T-cell (primary cell): ENCODE measurements at regions not wholly inside any gene's neighbourhood (a gene's known extent, or its start where the extent isn't known, plus 50 kb on each side); places are given as distances from the start of the nearest gene placed in this dataset.

Source experiments
- ATAC-seq, 4 experiments: fragments of 200-7000 bp in 3 of 4; fragments of 150-1000 bp in 1 of 4; cut with Tn5 transposase; replicated peaks in 1 of 4; 1 replicate in 3 of 4; 2 replicates in 1 of 4; pipeline ENCODE4 v1.10.0; 2021; ENCODE audit warnings: moderate library complexity in 3 of 4, mild to moderate bottlenecking in 2 of 4, moderate number of reproducible peaks in 1 of 4
- CTCF ChIA-PET, 2 donors: fragments of 300-600 bp; sonication (Branson Sonifier 250); formaldehyde crosslinking; loops; one replicate each; lab custom pipeline; 2022; ENCODE audit warnings: antibody characterized with exemption in 2 of 2; lab: Charles Lee
- POLR2A ChIA-PET, 2 donors: fragments of 300-600 bp; sonication (Branson Sonifier 250); formaldehyde crosslinking; loops; one replicate each; lab custom pipeline; 2022; ENCODE audit warnings: antibody characterized with exemption in 2 of 2; lab: Charles Lee
- DNase-seq, 35 experiments: peaks; one replicate each; pipeline versions ENCODE4 v3.0.0 to v3.0.0-alpha.2; 2013 to 2023
- H3K27ac ChIP-seq: one replicate; pipeline ENCODE4 v1.5.1; 2013; ENCODE audit warnings: low read length
- H3K27me3 ChIP-seq, 2 experiments: replicated peaks in 1 of 2; 1 replicate in 1 of 2; 2 replicates in 1 of 2; pipeline versions ENCODE4 v1.6.1 to v1.7.0; 2013; ENCODE audit warnings: low read length in 1 of 2, mixed read lengths in 1 of 2; ENCODE audit not compliant: control insufficient read depth in 2 of 2, insufficient read depth in 2 of 2; ENCODE audit errors: extremely low read depth in 1 of 2
- H3K36me3 ChIP-seq, 2 donors: 1 replicate in 1 of 2; 2 replicates in 1 of 2; pipeline versions ENCODE4 v1.6.1 to v1.7.0; 2013; ENCODE audit warnings: low read length in 1 of 2; ENCODE audit not compliant: control insufficient read depth in 2 of 2, insufficient read depth in 1 of 2; ENCODE audit errors: extremely low read depth in 1 of 2
- H3K4me1 ChIP-seq, 2 experiments: 1 replicate in 1 of 2; 2 replicates in 1 of 2; pipeline versions ENCODE4 v1.6.1 to v1.7.0; 2013; ENCODE audit warnings: low read length in 2 of 2, mixed read lengths in 1 of 2; ENCODE audit not compliant: insufficient read depth in 2 of 2, control insufficient read depth in 1 of 2; ENCODE audit errors: extremely low read depth in 1 of 2
- H3K4me3 ChIP-seq, 2 donors: 1 replicate in 1 of 2; 2 replicates in 1 of 2; pipeline versions ENCODE4 v1.5.1 to v1.7.0; 2013; ENCODE audit warnings: mild to moderate bottlenecking in 2 of 2, low read length in 1 of 2, moderate library complexity in 1 of 2; ENCODE audit not compliant: control insufficient read depth in 1 of 2; ENCODE audit errors: extremely low read depth in 1 of 2
- H3K9me3 ChIP-seq: 2 replicates; pipeline ENCODE4 v1.7.0; 2013
- H3K27ac Mint-ChIP-seq, 2 donors: one replicate each; pipeline ENCODE4 v1.8.0; 2020 to 2021; ENCODE audit warnings: mild to moderate bottlenecking in 2 of 2, mixed read lengths in 2 of 2
- H3K27me3 Mint-ChIP-seq, 2 donors: one replicate each; pipeline ENCODE4 v1.8.0; 2021 to 2022; ENCODE audit warnings: mixed read lengths in 2 of 2
- H3K36me3 Mint-ChIP-seq: one replicate; pipeline ENCODE4 v1.8.0; 2021; ENCODE audit warnings: mixed read lengths
- H3K4me1 Mint-ChIP-seq, 3 donors: one replicate each; pipeline ENCODE4 v1.8.0; 2020 to 2022; ENCODE audit warnings: mixed read lengths in 3 of 3, mild to moderate bottlenecking in 1 of 3
- H3K4me3 Mint-ChIP-seq, 3 donors: one replicate each; pipeline ENCODE4 v1.8.0; 2020 to 2022; ENCODE audit warnings: mild to moderate bottlenecking in 3 of 3, mixed read lengths in 3 of 3, moderate library complexity in 3 of 3
- H3K9me3 Mint-ChIP-seq, 3 donors: one replicate each; pipeline ENCODE4 v1.8.0; 2020 to 2022; ENCODE audit warnings: mixed read lengths in 3 of 3
- WGBS: methylation state at CpG from one replicate; pipeline ENCODE4 v1.1.5; 2013; ENCODE audit warnings: missing lambda C conversion rate; ENCODE audit not compliant: insufficient coverage; 5-methylcytosine and 5-hydroxymethylcytosine counted together

GRCh38 chr3:154549391-154549790 is 119.4 kb upstream of the GPR149 start:
- WGBS, result 61% methylated on average over 3 of the region's 3 CpGs
- H3K27ac Mint-ChIP-seq, result no peak overlapping the region
- Histone ChIP-seq H3K9me3 (no peaks in the 10 kb centered on the region), H3K4me3 (no peak overlapping the region), H3K4me1 (no peaks in the 10 kb centered on the region), H3K27me3 (no peaks in the 10 kb centered on the region), H3K27ac (no peak overlapping the region), H3K36me3 (no peaks in the 10 kb centered on the region)
- H3K4me3 Mint-ChIP-seq, result no peak overlapping the region
- no peaks in the 10 kb centered on the region for H3K4me1 Mint-ChIP-seq
- H3K9me3 Mint-ChIP-seq, result no peaks in the 10 kb centered on the region
- ChIA-PET POLR2A (no interaction called here), CTCF (no interaction called here)
- ATAC-seq (no peak), DNase-seq (no peak)
- H3K36me3 Mint-ChIP-seq, result no peaks in the 10 kb centered on the region
- H3K27me3 Mint-ChIP-seq, result no peaks in the 10 kb centered on the region

- no peaks in the 10 kb centered on the region for H3K36me3 ChIP-seq
- DNase-seq, result no peak
- no peak overlapping the region for H3K27ac ChIP-seq
- Mint-ChIP-seq H3K27me3 (no peaks in the 10 kb centered on the region), H3K27ac (no peak overlapping the region), H3K4me1 (no peaks in the 10 kb centered on the region), H3K36me3 (no peaks in the 10 kb centered on the region), H3K9me3 (no peaks in the 10 kb centered on the region), H3K4me3 (no peak overlapping the region)
- CTCF ChIA-PET, result no interaction called here
- no peaks in the 10 kb centered on the region for H3K4me1 ChIP-seq
- no peaks in the 10 kb centered on the region for H3K9me3 ChIP-seq
- POLR2A ChIA-PET, result no interaction called here
- H3K4me3 ChIP-seq, result no peak overlapping the region
- whole genome bisulfite sequencing, result 83% methylated on average over 1 of the region's 1 CpG
- no peak for ATAC-seq
- H3K27me3 ChIP-seq, result no peaks in the 10 kb centered on the region
Measured at GRCh38 chr3:154548341-154548740, 118.4 kb upstream of the GPR149 start.

- WGBS, result 20% methylated on average over 1 of the region's 3 CpGs
- ATAC-seq (no peak), DNase-seq (no peak)
- CTCF ChIA-PET, result no interaction called here
- Mint-ChIP-seq H3K27me3 (no peaks in the 10 kb centered on the region), H3K27ac (no peak overlapping the region), H3K4me1 (no peaks in the 10 kb centered on the region), H3K9me3 (peaks cover 0 to 4% (median 0%) of the 10 kb centered on the region in 3 donors), H3K4me3 (no peak overlapping the region), H3K36me3 (no peaks in the 10 kb centered on the region)
- Histone ChIP-seq H3K36me3 (no peaks in the 10 kb centered on the region), H3K4me3 (no peak overlapping the region), H3K27me3 (no peaks in the 10 kb centered on the region), H3K27ac (no peak overlapping the region), H3K4me1 (no peaks in the 10 kb centered on the region), H3K9me3 (no peaks in the 10 kb centered on the region)
- POLR2A ChIA-PET, result no interaction called here
Measured at GRCh38 chr3:154542837-154543236, 112.8 kb upstream of the GPR149 start.

GRCh38 chr3:154540950-154541604 is 111.1 kb upstream of the GPR149 start:
- H3K9me3 ChIP-seq, result no peaks in the 10 kb centered on the region
- H3K4me1 Mint-ChIP-seq, result no peaks in the 10 kb centered on the region
- WGBS, result no CpG with 5 or more reads among the region's 2 CpGs
- H3K27me3 ChIP-seq, result no peaks in the 10 kb centered on the region
- no peaks in the 10 kb centered on the region for H3K36me3 ChIP-seq
- H3K36me3 Mint-ChIP-seq, result no peaks in the 10 kb centered on the region
- DNase-seq (no peak), ATAC-seq (no peak)
- no peaks in the 10 kb centered on the region for H3K4me1 ChIP-seq
- no peak overlapping the region for H3K4me3 Mint-ChIP-seq
- ChIA-PET POLR2A (no interaction called here), CTCF (interaction anchor here in 1 of 2 donors (0.6 kb wide), 1 partner anchor 29 kb away, joined by 4 read pairs; no protein-coding TSS in a partner anchor)
- no peak overlapping the region for H3K27ac Mint-ChIP-seq
- no peak overlapping the region for H3K27ac ChIP-seq
- H3K27me3 Mint-ChIP-seq, result no peaks in the 10 kb centered on the region
- H3K9me3 Mint-ChIP-seq, result peaks cover under 1 to 8% (median 3%) of the 10 kb centered on the region in 3 donors
- H3K4me3 ChIP-seq, result no peak overlapping the region

GRCh38 chr3:154538566-154539360 is 108.8 kb upstream of the GPR149 start:
- ChIA-PET CTCF (no interaction called here), POLR2A (no interaction called here)
- H3K4me1 Mint-ChIP-seq, result no peaks in the 10 kb centered on the region
- WGBS, result 60% methylated on average over 1 of the region's 5 CpGs
- no peaks in the 10 kb centered on the region for H3K27me3 Mint-ChIP-seq
- no peak overlapping the region for H3K4me3 ChIP-seq
- no peaks in the 10 kb centered on the region for H3K4me1 ChIP-seq
- H3K9me3 ChIP-seq, result no peaks in the 10 kb centered on the region
- H3K27me3 ChIP-seq, result no peaks in the 10 kb centered on the region
- H3K9me3 Mint-ChIP-seq, result peaks cover 5 to 12% (median 6%) of the 10 kb centered on the region in 3 donors
- ATAC-seq (no peak), DNase-seq (no peak)
- no peak overlapping the region for H3K27ac ChIP-seq
- H3K36me3 Mint-ChIP-seq, result no peaks in the 10 kb centered on the region
- H3K27ac Mint-ChIP-seq, result no peak overlapping the region
- H3K36me3 ChIP-seq, result no peaks in the 10 kb centered on the region
- no peak overlapping the region for H3K4me3 Mint-ChIP-seq

- Mint-ChIP-seq H3K4me3 (no peak overlapping the region), H3K27me3 (no peaks in the 10 kb centered on the region), H3K27ac (no peak overlapping the region), H3K4me1 (no peaks in the 10 kb centered on the region), H3K9me3 (peaks cover 5 to 12% (median 6%) of the 10 kb centered on the region in 3 donors), H3K36me3 (no peaks in the 10 kb centered on the region)
- DNase-seq (no peak), ATAC-seq (no peak)
- Histone ChIP-seq H3K27ac (no peak overlapping the region), H3K9me3 (no peaks in the 10 kb centered on the region), H3K4me1 (no peaks in the 10 kb centered on the region), H3K27me3 (no peaks in the 10 kb centered on the region), H3K36me3 (no peaks in the 10 kb centered on the region), H3K4me3 (no peak overlapping the region)
- ChIA-PET POLR2A (no interaction called here), CTCF (no interaction called here)
- no CpG with 5 or more reads among the region's 1 CpG for WGBS
Measured at GRCh38 chr3:154536751-154537150, 106.8 kb upstream of the GPR149 start.
